Neural cell (in vitro differentiated cells): ENCODE measurements at regions not wholly inside any gene's neighbourhood (a gene's known extent, or its start where the extent isn't known, plus 50 kb on each side); places are given as distances from the start of the nearest gene placed in this dataset.

Experiments
- H2AFZ ChIP-seq: fragments of 200-600, 300-800 bp; sonication (generic), shearing (Covaris generic); 2 replicates; pipeline ENCODE4 v1.6.0; 2014; ENCODE audit warnings: low read depth, mild to moderate bottlenecking, antibody characterized with exemption, low read length, moderate library complexity
- H3F3A ChIP-seq: fragments of 200-600 bp; shearing (Covaris generic); 2 replicates; pipeline ENCODE4 v1.6.1; 2016; ENCODE audit warnings: mild to moderate bottlenecking, moderate library complexity, mixed read lengths, antibody characterized with exemption, low read length; ENCODE audit not compliant: insufficient read depth, poor library complexity, severe bottlenecking
- H3K27ac ChIP-seq: fragments of 200-600, 300-800 bp; sonication (generic), shearing (Covaris generic); 2 replicates; pipeline ENCODE4 v1.5.1; 2014; ENCODE audit warnings: mild to moderate bottlenecking, low read length, moderate library complexity
- H3K27me3 ChIP-seq: fragments of 300-800, 200-600 bp; sonication (generic), shearing (Covaris generic); 2 replicates; pipeline ENCODE4 v1.6.0; 2014; ENCODE audit warnings: mild to moderate bottlenecking, low read depth, low read length, moderate library complexity; ENCODE audit not compliant: insufficient read depth
- H3K36me3 ChIP-seq: fragments of 300-800, 200-600 bp; sonication (generic), shearing (Covaris generic); 2 replicates; pipeline ENCODE4 v1.5.1; 2014; ENCODE audit warnings: mild to moderate bottlenecking, antibody characterized with exemption, low read length, moderate library complexity; ENCODE audit not compliant: insufficient read depth
- H3K4me2 ChIP-seq: fragments of 300-800, 200-600 bp; sonication (generic), shearing (Covaris generic); 2 replicates; pipeline ENCODE4 v1.6.0; 2014; ENCODE audit warnings: mild to moderate bottlenecking, low read length
- H3K4me3 ChIP-seq: fragments of 300-800, 200-600 bp; sonication (generic), shearing (Covaris generic); 2 replicates; pipeline ENCODE4 v1.5.1; 2014; ENCODE audit warnings: mild to moderate bottlenecking, low read length, moderate library complexity
- H3K79me2 ChIP-seq: fragments of 200-600 bp; shearing (Covaris generic); replicated peaks from 2 replicates; pipeline ENCODE4 v1.6.0; 2014; ENCODE audit warnings: mild to moderate bottlenecking, low read length, moderate library complexity; ENCODE audit not compliant: insufficient read depth
- H3K9ac ChIP-seq: fragments of 300-800, 200-600 bp; sonication (generic), shearing (Covaris generic); 2 replicates; pipeline ENCODE4 v1.6.1; 2016; ENCODE audit warnings: mild to moderate bottlenecking, low read length, mixed read lengths
- H3K9me2 ChIP-seq: fragments of 200-600 bp; shearing (Covaris generic); 2 replicates; pipeline ENCODE4 v1.6.1; 2016; ENCODE audit warnings: mild to moderate bottlenecking, low read length, mixed read lengths; ENCODE audit not compliant: insufficient read depth
- H3K9me3 ChIP-seq: fragments of 200-600, 300-800 bp; sonication (generic), shearing (Covaris generic); 2 replicates; pipeline ENCODE4 v1.6.1; 2016; ENCODE audit warnings: mild to moderate bottlenecking, mixed run types, low read length, moderate library complexity, mixed read lengths
- H4K20me1 ChIP-seq: fragments of 200-600 bp; shearing (Covaris generic); 2 replicates; pipeline ENCODE4 v1.6.1; 2016; ENCODE audit warnings: mild to moderate bottlenecking, mixed run types; ENCODE audit not compliant: insufficient read depth
- EP300 ChIP-seq: fragments of 450-650 bp; conservative IDR thresholded peaks from 2 replicates; pipeline ENCODE4 v1.6.1; 2014; ENCODE audit warnings: antibody characterized with exemption, mild to moderate bottlenecking, moderate library complexity; ENCODE audit not compliant: poor library complexity, severe bottlenecking
- EZH2 ChIP-seq: fragments of 200-600, 300-800 bp; shearing (Covaris generic), sonication (generic); IDR thresholded peaks from 2 replicates; pipeline ENCODE4 v1.6.1; 2014; ENCODE audit warnings: antibody characterized with exemption, low read length, borderline replicate concordance, mild to moderate bottlenecking; ENCODE audit not compliant: insufficient read depth, poor library complexity, severe bottlenecking
- MXI1 ChIP-seq: fragments of 450-650 bp; conservative IDR thresholded peaks from 2 replicates; pipeline ENCODE4 v1.6.1; 2014; ENCODE audit warnings: antibody characterized with exemption, mild to moderate bottlenecking; ENCODE audit not compliant: poor library complexity, severe bottlenecking
- POLR2AphosphoS5 ChIP-seq: IDR thresholded peaks from 2 replicates; pipeline ENCODE4 v1.6.1; 2012
- RAD21 ChIP-seq: fragments of 450-650 bp; conservative IDR thresholded peaks from 2 replicates; pipeline ENCODE4 v1.6.1; 2014; ENCODE audit warnings: antibody characterized with exemption, mild to moderate bottlenecking, moderate library complexity
- SMC3 ChIP-seq: fragments of 450-650 bp; conservative IDR thresholded peaks from 2 replicates; pipeline ENCODE4 v1.6.1; 2014; ENCODE audit warnings: antibody characterized with exemption, mild to moderate bottlenecking, moderate library complexity; ENCODE audit not compliant: poor library complexity
- TAF1 ChIP-seq: IDR thresholded peaks from 2 replicates; pipeline ENCODE4 v1.6.1; 2012; ENCODE audit warnings: low read depth
- TF ChIP-seq, protein P1 (sequence below): fragments of 450-650 bp; IDR thresholded peaks from 2 replicates; pipeline ENCODE4 v1.5.1; 2014; ENCODE audit warnings: antibody characterized with exemption, mild to moderate bottlenecking, moderate library complexity; ENCODE audit not compliant: poor library complexity, severe bottlenecking
- TF ChIP-seq, protein P2 (sequence below): IDR thresholded peaks from 2 replicates; pipeline ENCODE4 v1.6.1; 2012; ENCODE audit warnings: borderline replicate concordance

DNA sequence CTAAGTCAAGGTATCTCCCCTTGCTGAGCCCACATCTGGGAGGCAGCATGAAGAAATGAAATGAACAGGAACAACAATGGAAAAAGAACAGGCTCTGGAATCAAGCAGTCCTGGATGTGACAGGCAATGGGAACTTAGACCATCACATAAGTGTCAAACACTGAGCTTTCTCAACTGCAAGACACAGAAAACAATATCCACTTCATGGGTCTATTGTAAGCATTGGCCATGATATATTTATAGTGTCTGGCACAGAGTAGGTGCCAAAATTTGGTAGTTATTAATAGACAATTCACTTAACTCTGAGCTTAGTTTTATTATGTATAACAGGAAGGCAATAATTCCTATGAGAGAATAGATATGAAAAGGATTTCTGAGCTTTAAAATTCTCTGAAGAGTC is 64.1 kb upstream of the ATP1B1 start:
- H3K4me3 ChIP-seq = no peak overlapping the region
- TF ChIP-seq EP300 (no peak), SMC3 (no peak), RAD21 (no peak), TAF1 (no peak), MXI1 (no peak), EZH2 (no peak), POLR2AphosphoS5 (no peak)
- TF ChIP-seq, protein P1, sequence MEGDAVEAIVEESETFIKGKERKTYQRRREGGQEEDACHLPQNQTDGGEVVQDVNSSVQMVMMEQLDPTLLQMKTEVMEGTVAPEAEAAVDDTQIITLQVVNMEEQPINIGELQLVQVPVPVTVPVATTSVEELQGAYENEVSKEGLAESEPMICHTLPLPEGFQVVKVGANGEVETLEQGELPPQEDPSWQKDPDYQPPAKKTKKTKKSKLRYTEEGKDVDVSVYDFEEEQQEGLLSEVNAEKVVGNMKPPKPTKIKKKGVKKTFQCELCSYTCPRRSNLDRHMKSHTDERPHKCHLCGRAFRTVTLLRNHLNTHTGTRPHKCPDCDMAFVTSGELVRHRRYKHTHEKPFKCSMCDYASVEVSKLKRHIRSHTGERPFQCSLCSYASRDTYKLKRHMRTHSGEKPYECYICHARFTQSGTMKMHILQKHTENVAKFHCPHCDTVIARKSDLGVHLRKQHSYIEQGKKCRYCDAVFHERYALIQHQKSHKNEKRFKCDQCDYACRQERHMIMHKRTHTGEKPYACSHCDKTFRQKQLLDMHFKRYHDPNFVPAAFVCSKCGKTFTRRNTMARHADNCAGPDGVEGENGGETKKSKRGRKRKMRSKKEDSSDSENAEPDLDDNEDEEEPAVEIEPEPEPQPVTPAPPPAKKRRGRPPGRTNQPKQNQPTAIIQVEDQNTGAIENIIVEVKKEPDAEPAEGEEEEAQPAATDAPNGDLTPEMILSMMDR = no peak
- TF ChIP-seq, protein P2, sequence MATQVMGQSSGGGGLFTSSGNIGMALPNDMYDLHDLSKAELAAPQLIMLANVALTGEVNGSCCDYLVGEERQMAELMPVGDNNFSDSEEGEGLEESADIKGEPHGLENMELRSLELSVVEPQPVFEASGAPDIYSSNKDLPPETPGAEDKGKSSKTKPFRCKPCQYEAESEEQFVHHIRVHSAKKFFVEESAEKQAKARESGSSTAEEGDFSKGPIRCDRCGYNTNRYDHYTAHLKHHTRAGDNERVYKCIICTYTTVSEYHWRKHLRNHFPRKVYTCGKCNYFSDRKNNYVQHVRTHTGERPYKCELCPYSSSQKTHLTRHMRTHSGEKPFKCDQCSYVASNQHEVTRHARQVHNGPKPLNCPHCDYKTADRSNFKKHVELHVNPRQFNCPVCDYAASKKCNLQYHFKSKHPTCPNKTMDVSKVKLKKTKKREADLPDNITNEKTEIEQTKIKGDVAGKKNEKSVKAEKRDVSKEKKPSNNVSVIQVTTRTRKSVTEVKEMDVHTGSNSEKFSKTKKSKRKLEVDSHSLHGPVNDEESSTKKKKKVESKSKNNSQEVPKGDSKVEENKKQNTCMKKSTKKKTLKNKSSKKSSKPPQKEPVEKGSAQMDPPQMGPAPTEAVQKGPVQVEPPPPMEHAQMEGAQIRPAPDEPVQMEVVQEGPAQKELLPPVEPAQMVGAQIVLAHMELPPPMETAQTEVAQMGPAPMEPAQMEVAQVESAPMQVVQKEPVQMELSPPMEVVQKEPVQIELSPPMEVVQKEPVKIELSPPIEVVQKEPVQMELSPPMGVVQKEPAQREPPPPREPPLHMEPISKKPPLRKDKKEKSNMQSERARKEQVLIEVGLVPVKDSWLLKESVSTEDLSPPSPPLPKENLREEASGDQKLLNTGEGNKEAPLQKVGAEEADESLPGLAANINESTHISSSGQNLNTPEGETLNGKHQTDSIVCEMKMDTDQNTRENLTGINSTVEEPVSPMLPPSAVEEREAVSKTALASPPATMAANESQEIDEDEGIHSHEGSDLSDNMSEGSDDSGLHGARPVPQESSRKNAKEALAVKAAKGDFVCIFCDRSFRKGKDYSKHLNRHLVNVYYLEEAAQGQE = no peak
- H3K27me3 ChIP-seq = no peaks in the 10 kb centered on the region
- H3K79me2 ChIP-seq = no peaks in the 10 kb centered on the region
- no peak overlapping the region for H2AFZ ChIP-seq
- H3K9me2 ChIP-seq = no peaks in the 10 kb centered on the region
- H3K9me3 ChIP-seq = no peaks in the 10 kb centered on the region
- no peaks in the 10 kb centered on the region for H3K36me3 ChIP-seq
- H3K9ac ChIP-seq = no peak overlapping the region
- H3K27ac ChIP-seq = no peak overlapping the region
- no peaks in the 10 kb centered on the region for H3F3A ChIP-seq
- no peaks in the 10 kb centered on the region for H4K20me1 ChIP-seq
- H3K4me2 ChIP-seq = no peak overlapping the region

DNA sequence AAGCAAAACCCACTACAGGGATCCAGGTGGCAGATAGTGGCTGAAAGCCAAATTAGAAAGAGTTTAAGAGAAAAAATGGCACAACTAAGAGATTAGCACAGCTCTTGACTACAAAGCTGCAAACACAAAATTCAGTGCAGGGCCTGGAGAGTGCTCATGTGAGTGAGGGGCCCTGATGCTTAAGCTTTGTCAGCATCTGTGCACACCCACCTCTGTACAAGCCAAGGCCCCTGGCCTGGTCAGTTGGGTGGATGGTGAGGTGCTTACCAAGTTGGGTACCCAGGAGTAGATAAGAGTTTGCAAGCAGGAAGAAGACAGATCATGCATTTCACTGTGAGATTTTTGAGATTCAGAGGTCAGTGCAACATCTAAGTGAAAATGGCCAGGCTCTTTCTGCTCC is 62.7 kb upstream of the ATP1B1 start:
- TF ChIP-seq, protein P2 = no peak
- TF ChIP-seq EP300 (no peak), RAD21 (no peak), EZH2 (no peak), MXI1 (no peak), POLR2AphosphoS5 (no peak), TAF1 (no peak), SMC3 (no peak)
- TF ChIP-seq, protein P1 = no peak
- Histone ChIP-seq H3K9ac (no peak overlapping the region), H3K27ac (no peak overlapping the region), H3K79me2 (no peaks in the 10 kb centered on the region), H3K4me3 (no peak overlapping the region), H3K9me3 (no peaks in the 10 kb centered on the region), H2AFZ (no peak overlapping the region), H3K9me2 (no peaks in the 10 kb centered on the region), H4K20me1 (no peaks in the 10 kb centered on the region), H3K4me2 (no peak overlapping the region), H3K27me3 (no peaks in the 10 kb centered on the region), H3F3A (no peaks in the 10 kb centered on the region), H3K36me3 (no peaks in the 10 kb centered on the region)
